ENCODE measurements at regions not wholly inside any gene's neighbourhood (a gene's known extent, or its start where the extent isn't known, plus 50 kb on each side); places are given as distances from the start of the nearest gene placed in this dataset.
"Not testable (repeated sequence)": the region's sequence is repeated elsewhere in the genome, so short reads cannot be mapped to it uniquely, and the experiment has no call there.

GRCh38 chr3:104245981-104246380 is 1120.7 kb upstream of the ALCAM start:
- no peak overlapping the region for H3K27ac Mint-ChIP-seq (ENCODE audit: unreplicated experiment)
- no peak overlapping the region for H3K4me3 Mint-ChIP-seq (ENCODE audit: unreplicated experiment)
- H3K36me3 Mint-ChIP-seq (ENCODE audit: insufficient read depth, unreplicated experiment): no peaks in the 10 kb centered on the region
- no peak overlapping the region for H3K4me3 ChIP-seq (ENCODE audit: low read depth, low read length)
- CTCF ChIA-PET: interaction anchor here (0.5 kb wide), 1 partner anchor 492 kb away, joined by 3 read pairs; no protein-coding TSS in a partner anchor
- BruUV-seq (replicated peaks): no TSS peak
- H3K9me3 ChIP-seq: no peaks in the 10 kb centered on the region
- no peaks in the 10 kb centered on the region for H3K27me3 ChIP-seq (replicated peaks; ENCODE audit: control insufficient read depth, insufficient read depth, low read length)
- H3K9me3 Mint-ChIP-seq (ENCODE audit: unreplicated experiment): peaks cover 9% of the 10 kb centered on the region
- H3K36me3 ChIP-seq (ENCODE audit: control insufficient read depth, insufficient read depth, low read length): no peaks in the 10 kb centered on the region
- no peak for TF ChIP-seq CTCF (IDR thresholded peaks at IDR 0.05; ENCODE audit: insufficient read depth in 1 of 2, low read depth in 1 of 2, low read length in 1 of 2, severe bottlenecking in 1 of 2, unreplicated experiment in 1 of 2)
- no peaks in the 10 kb centered on the region for H3K4me1 Mint-ChIP-seq (ENCODE audit: low read depth, unreplicated experiment)
- DNase-seq: no peak
- POLR2A ChIA-PET: no interaction called here
- no peaks in the 10 kb centered on the region for H3K4me1 ChIP-seq
- intact Hi-C loops (cut with micrococcal nuclease; ENCODE audit: unreplicated experiment): no loop called here
- H3K27me3 Mint-ChIP-seq (ENCODE audit: insufficient read depth, unreplicated experiment): no peaks in the 10 kb centered on the region

DNA sequence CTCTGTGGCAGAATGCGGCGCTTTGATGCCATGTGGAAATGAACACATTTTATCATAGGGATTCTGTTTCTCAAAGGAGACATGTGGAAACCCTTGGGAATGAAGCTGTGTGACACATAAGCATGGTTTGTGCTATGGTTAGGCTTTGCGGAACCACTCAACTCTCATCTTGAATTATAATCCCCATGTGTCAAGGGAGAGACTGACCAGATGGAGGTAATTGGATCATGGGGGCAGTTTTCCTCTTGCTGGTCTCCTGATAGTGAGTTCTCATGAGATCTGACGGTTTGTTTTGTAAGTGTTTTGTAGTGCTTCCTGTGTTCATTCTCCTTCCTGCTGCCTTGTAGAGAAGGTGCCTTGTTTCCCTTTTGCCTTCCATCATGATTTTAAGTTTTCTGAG is 1109.2 kb upstream of the ALCAM start:
- no peaks in the 10 kb centered on the region for H3K4me1 Mint-ChIP-seq (ENCODE audit: low read depth, unreplicated experiment)
- H3K27me3 ChIP-seq (replicated peaks; ENCODE audit: control insufficient read depth, insufficient read depth, low read length): no peaks in the 10 kb centered on the region
- H3K36me3 Mint-ChIP-seq (ENCODE audit: insufficient read depth, unreplicated experiment): no peaks in the 10 kb centered on the region
- H3K4me3 ChIP-seq (ENCODE audit: low read depth, low read length): no peak overlapping the region
- H3K9me3 Mint-ChIP-seq (ENCODE audit: unreplicated experiment): no peaks in the 10 kb centered on the region
- no peak overlapping the region for H3K4me3 Mint-ChIP-seq (ENCODE audit: unreplicated experiment)
- TF ChIP-seq CTCF (IDR thresholded peaks at IDR 0.05; ENCODE audit: insufficient read depth in 1 of 2, low read depth in 1 of 2, low read length in 1 of 2, severe bottlenecking in 1 of 2, unreplicated experiment in 1 of 2): no peak
- no peak overlapping the region for H3K27ac Mint-ChIP-seq (ENCODE audit: unreplicated experiment)
- no peaks in the 10 kb centered on the region for H3K27me3 Mint-ChIP-seq (ENCODE audit: insufficient read depth, unreplicated experiment)
- H3K36me3 ChIP-seq (ENCODE audit: control insufficient read depth, insufficient read depth, low read length): no peaks in the 10 kb centered on the region
- BruUV-seq (replicated peaks): no TSS peak
- CTCF ChIA-PET: no interaction called here
- no peak for DNase-seq
- no peaks in the 10 kb centered on the region for H3K9me3 ChIP-seq
- POLR2A ChIA-PET: no interaction called here
- intact Hi-C loops (cut with micrococcal nuclease; ENCODE audit: unreplicated experiment): no loop called here
- H3K4me1 ChIP-seq: no peaks in the 10 kb centered on the region

DNA sequence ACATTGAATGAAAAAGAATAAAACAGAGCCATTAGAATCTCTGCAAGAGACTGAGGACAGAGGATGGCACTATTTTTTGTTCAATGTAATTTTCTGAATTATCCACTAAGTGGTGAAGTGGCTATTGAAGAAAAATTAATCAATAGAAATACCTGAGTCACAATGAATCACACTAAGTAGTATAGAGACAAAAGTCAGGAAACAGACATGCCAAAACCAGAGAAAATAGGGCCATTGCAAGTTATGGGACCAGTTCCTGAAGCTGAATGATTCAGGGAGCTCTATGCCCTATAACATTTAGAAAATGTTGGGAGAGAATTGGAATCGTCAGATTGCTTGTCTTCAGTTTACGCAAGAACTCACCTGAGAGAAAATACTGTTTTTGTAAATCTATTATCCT is 1103.2 kb upstream of the ALCAM start:
- intact Hi-C loops (cut with micrococcal nuclease; ENCODE audit: unreplicated experiment): no loop called here
- no peak for TF ChIP-seq CTCF (IDR thresholded peaks at IDR 0.05; ENCODE audit: insufficient read depth in 1 of 2, low read depth in 1 of 2, low read length in 1 of 2, severe bottlenecking in 1 of 2, unreplicated experiment in 1 of 2)
- Histone ChIP-seq H3K27me3 (replicated peaks; ENCODE audit: control insufficient read depth, insufficient read depth, low read length) (no peaks in the 10 kb centered on the region), H3K9me3 (no peaks in the 10 kb centered on the region), H3K4me3 (ENCODE audit: low read depth, low read length) (no peak overlapping the region), H3K36me3 (ENCODE audit: control insufficient read depth, insufficient read depth, low read length) (no peaks in the 10 kb centered on the region), H3K4me1 (no peaks in the 10 kb centered on the region)
- BruUV-seq (replicated peaks): no TSS peak
- no peak for DNase-seq
- ChIA-PET POLR2A (no interaction called here), CTCF (no interaction called here)
- H3K27me3 Mint-ChIP-seq (ENCODE audit: insufficient read depth, unreplicated experiment): no peaks in the 10 kb centered on the region
- peaks cover 8% of the 10 kb centered on the region for H3K9me3 Mint-ChIP-seq (ENCODE audit: unreplicated experiment)
- no peak overlapping the region for H3K4me3 Mint-ChIP-seq (ENCODE audit: unreplicated experiment)
- no peak overlapping the region for H3K27ac Mint-ChIP-seq (ENCODE audit: unreplicated experiment)
- no peaks in the 10 kb centered on the region for H3K4me1 Mint-ChIP-seq (ENCODE audit: low read depth, unreplicated experiment)
- no peaks in the 10 kb centered on the region for H3K36me3 Mint-ChIP-seq (ENCODE audit: insufficient read depth, unreplicated experiment)

GRCh38 chr3:104266219-104266618 is 1100.5 kb upstream of the ALCAM start:
- H3K27ac Mint-ChIP-seq (ENCODE audit: unreplicated experiment); H3K36me3 Mint-ChIP-seq (ENCODE audit: insufficient read depth, unreplicated experiment); BruUV-seq (replicated peaks); H3K4me1 Mint-ChIP-seq (ENCODE audit: low read depth, unreplicated experiment); H3K9me3 ChIP-seq; H3K4me3 Mint-ChIP-seq (ENCODE audit: unreplicated experiment); H3K36me3 ChIP-seq (ENCODE audit: control insufficient read depth, insufficient read depth, low read length); H3K27me3 ChIP-seq (replicated peaks; ENCODE audit: control insufficient read depth, insufficient read depth, low read length); POLR2A ChIA-PET; CTCF ChIA-PET; H3K27me3 Mint-ChIP-seq (ENCODE audit: insufficient read depth, unreplicated experiment); DNase-seq; intact Hi-C loops (cut with micrococcal nuclease; ENCODE audit: unreplicated experiment); H3K4me3 ChIP-seq (ENCODE audit: low read depth, low read length); H3K4me1 ChIP-seq: not testable (repeated sequence)
- H3K9me3 Mint-ChIP-seq (ENCODE audit: unreplicated experiment): peaks cover 15% of the 10 kb centered on the region

All from Caco-2 (cell line).